Stimulated activated CD4-positive, alpha-beta T cell treated with anti-CD3 and anti-CD28 coated beads, TNF-alpha, amount 100 ng/mL, for 24 hours (primary cell): ENCODE measurements at regions not wholly inside any gene's neighbourhood (a gene's known extent, or its start where the extent isn't known, plus 50 kb on each side); places are given as distances from the start of the nearest gene placed in this dataset.

ENCODE experiments used
- DNase-seq, 3 experiments: peaks; one replicate each; pipeline ENCODE4 v3.0.0-alpha.2; 2020; ENCODE audit warnings: low read depth in 3 of 3

GRCh38 chr16:8519179-8519578 lies 71.1 kb downstream of the TMEM114 start:
- no peak for DNase-seq

GRCh38 chr16:8517280-8517679 lies 73.0 kb downstream of the TMEM114 start:
- no peak for DNase-seq

GRCh38 chr16:8516471-8516870 lies 73.8 kb downstream of the TMEM114 start:
- no peak for DNase-seq

DNA sequence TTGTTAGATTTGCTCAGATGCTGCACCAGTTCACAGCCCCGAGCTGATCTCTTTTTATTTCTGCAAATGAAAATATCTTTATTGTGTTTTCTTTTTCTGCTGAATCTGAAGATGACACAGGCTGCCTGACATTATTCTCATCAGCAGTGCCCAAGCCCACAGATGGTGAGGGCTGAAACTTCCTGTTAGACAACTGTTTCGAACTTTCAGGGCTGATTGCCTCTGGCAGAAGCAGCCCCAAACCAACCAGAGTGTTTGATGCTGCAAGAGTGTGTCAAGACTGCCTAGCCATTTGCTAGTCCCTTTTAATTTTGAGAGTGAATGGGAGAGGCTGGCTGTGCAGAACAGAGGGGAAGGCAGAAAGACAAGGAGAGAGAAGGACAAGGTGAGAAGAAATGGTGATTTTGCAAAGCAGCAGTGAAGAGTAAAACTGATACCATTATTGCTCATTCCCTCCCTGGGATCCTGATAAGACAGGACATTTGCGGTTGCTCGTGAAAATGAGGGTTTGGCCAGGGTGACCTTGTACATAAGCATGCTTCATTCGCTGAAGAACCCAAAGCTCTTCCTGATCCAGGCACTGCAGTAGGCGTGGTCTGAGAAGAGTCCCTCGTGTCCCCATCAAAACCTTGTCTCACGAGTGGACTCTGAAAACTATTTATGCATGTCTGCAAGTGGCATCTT lies 77.2 kb downstream of the TMEM114 start:
- no peak for DNase-seq

DNA sequence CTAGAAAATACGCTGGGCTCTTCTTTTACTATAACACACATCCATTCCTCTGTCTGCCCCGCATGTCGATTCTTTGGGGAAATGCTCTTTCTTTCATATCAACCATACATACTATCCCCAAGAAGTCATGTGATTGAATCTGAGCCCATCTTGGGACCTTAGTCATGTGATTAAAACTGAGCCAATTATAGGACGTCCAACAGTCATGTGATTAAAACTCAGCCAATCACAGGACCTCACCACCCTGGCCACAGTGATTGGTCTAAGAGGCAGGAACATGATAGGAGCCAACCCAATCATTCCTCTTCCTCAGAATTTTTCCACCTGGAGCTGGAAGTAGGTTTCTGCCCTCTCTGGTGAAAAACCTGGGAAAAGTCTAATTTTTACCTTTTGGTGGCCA lies 78.8 kb downstream of the TMEM114 start:
- no peak for DNase-seq

DNA sequence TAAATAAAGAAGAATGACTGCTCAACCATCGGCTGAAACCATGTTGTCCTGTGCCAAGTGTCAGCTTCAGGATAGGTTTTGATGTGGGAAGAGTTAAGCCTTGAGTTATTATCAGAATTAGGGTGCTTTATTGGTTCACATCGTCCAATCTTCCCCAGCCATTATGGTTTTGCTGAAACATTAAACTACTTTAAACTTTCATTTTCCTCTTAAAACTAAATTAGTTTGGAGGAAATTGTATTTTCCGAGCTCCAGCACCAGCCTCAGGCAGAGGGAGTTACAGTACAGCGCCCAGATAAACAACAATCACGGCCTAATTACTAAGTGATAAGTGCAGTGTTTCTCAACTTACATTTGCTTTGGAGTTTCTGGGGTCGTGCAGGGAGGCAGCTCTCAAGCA lies 80.2 kb downstream of the TMEM114 start:
- DNase-seq: no peak

DNA sequence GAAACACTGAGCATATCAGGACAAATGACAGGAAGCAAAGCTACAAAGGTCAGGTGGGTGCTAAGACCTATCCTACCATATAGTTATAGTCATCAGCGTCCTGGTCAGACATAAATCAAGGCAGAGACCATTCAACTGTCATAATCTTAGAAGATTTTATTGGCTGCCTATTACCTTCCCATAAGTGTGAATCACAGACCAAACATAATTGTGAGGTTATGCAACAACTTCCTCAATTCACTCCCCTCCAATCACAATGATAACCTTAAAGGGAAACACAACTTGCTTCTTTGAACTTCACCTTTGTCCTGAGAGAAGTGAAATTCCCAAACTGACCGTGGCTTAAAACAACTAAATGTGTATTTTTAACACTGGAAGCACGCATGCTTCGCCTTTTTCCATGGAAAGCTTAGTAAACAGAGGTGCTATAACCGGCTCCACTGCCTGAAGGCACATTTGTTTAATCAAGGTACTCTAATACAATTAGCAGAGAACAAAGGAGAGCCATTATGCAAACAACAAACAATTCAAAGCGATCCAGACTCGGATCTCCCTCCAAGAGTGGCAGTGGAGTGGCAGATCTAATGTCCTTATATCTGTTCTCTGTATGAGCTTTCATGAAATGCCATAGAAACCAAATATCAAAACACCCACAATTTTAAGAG lies 84.9 kb downstream of the TMEM114 start:
- DNase-seq: no peak

DNA sequence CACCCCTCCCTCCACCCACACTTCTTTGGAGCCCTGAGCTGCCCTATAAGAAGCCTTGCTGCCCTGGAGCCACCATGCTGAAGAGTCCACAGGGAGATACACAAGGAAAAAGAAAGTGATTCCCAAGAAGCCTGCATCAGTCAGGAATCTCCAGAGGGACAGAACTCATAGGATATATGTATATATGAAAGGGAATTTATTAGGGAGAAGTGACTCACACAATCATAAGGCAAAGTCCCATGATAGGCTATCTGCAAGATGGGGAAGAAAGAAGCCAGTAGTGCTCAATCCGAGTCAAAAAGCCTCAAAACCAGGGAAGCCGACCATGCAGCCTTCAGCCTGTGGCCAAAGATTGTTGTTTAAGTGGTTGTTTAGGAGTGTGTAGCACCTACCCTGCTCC lies 87.9 kb downstream of the TMEM114 start:
- DNase-seq: no peak

- no peak for DNase-seq
Observed at GRCh38 chr16:8500351-8500750, 90.0 kb downstream of the TMEM114 start.

GRCh38 chr16:8496364-8496763 lies 93.9 kb downstream of the TMEM114 start:
- no peak for DNase-seq

GRCh38 chr16:8493972-8494371 lies 96.3 kb downstream of the TMEM114 start:
- DNase-seq: no peak

DNA sequence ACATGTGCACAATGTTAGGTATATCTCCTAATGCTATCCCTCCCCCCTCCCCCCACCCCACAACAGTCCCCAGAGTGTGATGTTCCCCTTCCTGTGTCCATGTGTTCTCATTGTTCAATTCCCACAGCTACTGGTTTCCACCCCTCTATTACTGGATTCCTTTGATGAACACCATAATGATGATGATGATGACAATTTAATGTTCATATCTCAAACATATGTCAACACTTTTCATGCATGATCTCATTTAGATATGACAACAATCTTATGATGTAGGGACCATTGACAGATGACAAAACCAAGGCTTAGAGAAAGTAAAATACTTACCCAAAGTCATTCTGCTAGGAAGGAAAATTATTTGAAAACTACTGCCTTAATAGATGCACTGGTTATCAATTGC lies 97.6 kb downstream of the TMEM114 start:
- no peak for DNase-seq

- DNase-seq: no peak
Observed at GRCh38 chr16:8489580-8489979, 100.7 kb downstream of the TMEM114 start.

- no peak for DNase-seq
Observed at GRCh38 chr16:8486985-8487384, 103.3 kb downstream of the TMEM114 start.

DNA sequence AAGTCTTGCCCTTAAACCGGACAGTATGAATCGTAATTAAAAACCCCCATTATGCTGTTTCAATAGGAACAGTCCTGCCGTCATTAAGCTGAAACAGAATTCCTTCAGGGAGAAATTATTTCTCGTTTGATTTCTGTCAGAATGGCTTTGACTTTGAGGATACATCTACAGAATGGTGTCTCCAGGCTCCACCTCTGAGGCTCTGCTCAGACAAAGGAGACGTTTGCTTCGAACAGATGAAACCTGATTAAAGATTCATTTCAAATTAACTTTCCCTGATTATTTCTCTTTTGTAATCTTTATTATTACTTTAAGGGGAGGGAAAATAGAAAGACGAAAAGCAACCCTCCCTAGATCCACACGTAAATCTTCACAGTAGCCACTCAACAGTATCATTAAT lies 106.9 kb downstream of the TMEM114 start:
- DNase-seq: no peak

GRCh38 chr16:8481810-8482209 lies 108.5 kb downstream of the TMEM114 start:
- no peak for DNase-seq

DNA sequence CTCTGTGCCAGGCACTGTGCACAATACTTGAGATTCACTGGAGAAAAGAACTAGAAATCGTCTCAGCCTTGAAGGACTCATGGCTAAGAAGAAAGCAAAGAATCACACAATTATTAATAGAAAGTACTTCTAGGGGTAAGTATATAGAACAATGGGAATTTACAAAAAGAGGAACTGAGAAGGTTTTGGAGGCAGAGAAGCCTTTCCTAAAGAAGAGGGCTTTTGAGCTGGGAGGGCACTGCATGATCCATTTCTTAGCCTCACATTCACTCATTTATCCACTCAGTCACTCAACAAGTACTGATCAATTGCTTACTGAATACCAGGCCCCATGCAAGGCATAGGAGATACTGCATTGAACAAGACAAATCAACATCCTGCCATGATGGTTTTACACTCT lies 113.5 kb downstream of the TMEM114 start:
- DNase-seq: no peak

- DNase-seq: no peak
Observed at GRCh38 chr16:8474587-8474986, 115.7 kb downstream of the TMEM114 start.

GRCh38 chr16:8469102-8469778 lies 121.1 kb downstream of the TMEM114 start:
- DNase-seq: no peak

DNA sequence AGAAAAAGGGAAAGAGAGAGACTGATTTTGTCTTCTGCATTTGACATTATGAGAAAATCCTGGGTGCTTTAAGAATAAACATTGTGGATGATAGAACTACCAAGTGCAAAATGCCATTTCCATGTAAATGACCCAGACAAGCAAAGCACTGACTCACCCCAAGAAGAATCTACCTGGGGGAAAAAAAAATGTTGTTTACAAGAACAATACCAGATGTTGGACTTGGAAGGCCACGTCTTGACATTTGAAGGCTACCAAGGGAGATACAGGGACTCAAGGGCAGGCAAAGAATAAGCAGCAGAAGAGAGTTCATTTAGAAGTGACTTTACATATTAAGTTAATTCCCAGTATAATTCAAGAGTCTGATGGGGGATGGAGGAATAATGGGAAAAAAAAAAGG lies 125.3 kb downstream of the TMEM114 start:
- DNase-seq: no peak

GRCh38 chr16:8459085-8459733 lies 131.1 kb downstream of the TMEM114 start:
- no peak for DNase-seq

DNA sequence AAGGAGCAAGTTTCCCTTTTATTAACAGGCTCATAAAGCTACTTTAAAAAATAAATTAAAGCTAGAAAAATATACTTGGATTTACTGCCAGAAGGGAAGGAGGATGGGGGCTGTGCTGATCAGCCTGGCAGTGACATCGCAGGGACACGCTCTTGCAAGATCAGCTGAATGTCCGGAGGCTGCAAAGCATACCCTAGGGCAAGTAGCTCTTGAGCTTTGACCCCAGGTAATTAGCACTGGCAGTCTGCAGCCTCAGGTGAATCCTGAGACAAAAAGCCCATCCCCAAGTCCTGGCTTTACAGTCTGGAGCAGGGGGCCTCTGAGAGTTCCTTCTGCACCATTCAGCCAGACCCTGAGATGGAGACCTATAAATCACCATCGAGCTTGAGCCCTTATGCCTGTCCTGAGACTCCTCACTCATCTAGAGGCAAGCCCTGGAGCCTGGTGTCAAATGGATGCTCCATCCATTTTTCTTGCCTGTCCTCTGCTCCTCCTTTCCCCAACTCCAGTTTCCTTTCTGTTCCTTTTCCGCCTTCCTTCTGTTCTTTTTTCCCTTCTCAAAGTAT lies 131.7 kb downstream of the TMEM114 start:
- DNase-seq: no peak
